ENCODE measurements at regions not wholly inside any gene's neighbourhood (a gene's known extent, or its start where the extent isn't known, plus 50 kb on each side); places are given as distances from the start of the nearest gene placed in this dataset.

- intact Hi-C loops (cut with micrococcal nuclease): no loop called here
Observed at GRCh38 chr2:126990200-126990599, 91.5 kb downstream of the TEX51 start.

- intact Hi-C loops (cut with micrococcal nuclease): no loop called here
Observed at GRCh38 chr2:126990605-126991532, 92.2 kb downstream of the TEX51 start.

- intact Hi-C loops (cut with micrococcal nuclease): no loop called here
Observed at GRCh38 chr2:126994340-126994777, 95.7 kb downstream of the TEX51 start.

- intact Hi-C loops (cut with micrococcal nuclease): no loop called here
Observed at GRCh38 chr2:126995621-126996377, 97.1 kb downstream of the TEX51 start.

GRCh38 chr2:126996378-126996699, 97.6 kb downstream of the TEX51 start:
- intact Hi-C loops (cut with micrococcal nuclease): no loop called here

All from T-helper 2 cell treated with Interferon-gamma antibody and Interleukin-4, amounts not matched to agents 100 ng/mL and 5 ng/mL, for 36 hours (primary cell).